ENCODE measurements at regions not wholly inside any gene's neighbourhood (a gene's known extent, or its start where the extent isn't known, plus 50 kb on each side); places are given as distances from the start of the nearest gene placed in this dataset.

DNA sequence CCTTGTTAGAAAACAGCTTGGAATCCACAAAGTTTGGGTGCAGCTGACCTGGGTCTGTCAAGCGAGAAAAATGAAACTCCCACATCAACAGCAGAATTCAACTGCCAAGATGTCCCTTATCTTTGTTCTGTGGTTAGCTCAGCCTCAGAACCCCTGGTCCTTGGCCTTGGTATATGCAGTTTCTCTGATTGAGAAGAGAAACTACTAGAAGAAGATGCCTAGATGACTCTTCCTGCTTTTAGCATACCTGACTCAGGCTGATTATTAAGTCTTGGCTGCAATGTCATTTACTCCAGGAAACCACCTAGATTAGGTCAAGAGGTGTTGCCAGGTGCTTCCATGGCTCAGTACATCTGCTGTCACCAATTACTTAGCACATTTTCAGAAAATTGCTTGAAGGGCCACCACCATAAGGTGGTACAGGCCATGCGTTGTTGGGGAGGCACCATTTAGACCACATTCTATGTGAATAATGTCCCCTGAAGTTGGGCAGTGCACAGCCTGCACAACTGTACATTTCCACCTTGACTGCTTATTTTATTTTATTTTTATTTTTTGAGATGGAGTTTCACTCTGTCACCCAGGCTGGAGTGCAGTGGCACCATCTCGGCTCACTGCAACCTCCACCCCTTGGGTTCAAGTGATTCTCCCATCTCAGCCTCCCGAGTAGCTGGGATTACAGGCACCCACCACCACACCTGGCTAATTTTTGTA, 59.4 kb upstream of the ZNF438 start:
- ChIA-PET CTCF (interaction anchor here (0.9 kb wide), 1 partner anchor 404 kb away, joined by 3 read pairs; no protein-coding TSS in a partner anchor), POLR2A (no interaction called here)
- Histone ChIP-seq H3K27me3 (ENCODE audit: control insufficient read depth, insufficient read depth, low read length) (no peaks in the 10 kb centered on the region), H3K36me3 (ENCODE audit: control insufficient read depth, insufficient read depth, low read length) (no peaks in the 10 kb centered on the region), H3K4me3 (ENCODE audit: low read depth, low read length) (no peak overlapping the region)
- DNase-seq (ENCODE audit: low read depth): no peak
- TF ChIP-seq, protein P1, sequence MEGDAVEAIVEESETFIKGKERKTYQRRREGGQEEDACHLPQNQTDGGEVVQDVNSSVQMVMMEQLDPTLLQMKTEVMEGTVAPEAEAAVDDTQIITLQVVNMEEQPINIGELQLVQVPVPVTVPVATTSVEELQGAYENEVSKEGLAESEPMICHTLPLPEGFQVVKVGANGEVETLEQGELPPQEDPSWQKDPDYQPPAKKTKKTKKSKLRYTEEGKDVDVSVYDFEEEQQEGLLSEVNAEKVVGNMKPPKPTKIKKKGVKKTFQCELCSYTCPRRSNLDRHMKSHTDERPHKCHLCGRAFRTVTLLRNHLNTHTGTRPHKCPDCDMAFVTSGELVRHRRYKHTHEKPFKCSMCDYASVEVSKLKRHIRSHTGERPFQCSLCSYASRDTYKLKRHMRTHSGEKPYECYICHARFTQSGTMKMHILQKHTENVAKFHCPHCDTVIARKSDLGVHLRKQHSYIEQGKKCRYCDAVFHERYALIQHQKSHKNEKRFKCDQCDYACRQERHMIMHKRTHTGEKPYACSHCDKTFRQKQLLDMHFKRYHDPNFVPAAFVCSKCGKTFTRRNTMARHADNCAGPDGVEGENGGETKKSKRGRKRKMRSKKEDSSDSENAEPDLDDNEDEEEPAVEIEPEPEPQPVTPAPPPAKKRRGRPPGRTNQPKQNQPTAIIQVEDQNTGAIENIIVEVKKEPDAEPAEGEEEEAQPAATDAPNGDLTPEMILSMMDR (IDR thresholded peaks at IDR 0.05; ENCODE audit: insufficient read depth, low read depth, low read length): no peak

DNA sequence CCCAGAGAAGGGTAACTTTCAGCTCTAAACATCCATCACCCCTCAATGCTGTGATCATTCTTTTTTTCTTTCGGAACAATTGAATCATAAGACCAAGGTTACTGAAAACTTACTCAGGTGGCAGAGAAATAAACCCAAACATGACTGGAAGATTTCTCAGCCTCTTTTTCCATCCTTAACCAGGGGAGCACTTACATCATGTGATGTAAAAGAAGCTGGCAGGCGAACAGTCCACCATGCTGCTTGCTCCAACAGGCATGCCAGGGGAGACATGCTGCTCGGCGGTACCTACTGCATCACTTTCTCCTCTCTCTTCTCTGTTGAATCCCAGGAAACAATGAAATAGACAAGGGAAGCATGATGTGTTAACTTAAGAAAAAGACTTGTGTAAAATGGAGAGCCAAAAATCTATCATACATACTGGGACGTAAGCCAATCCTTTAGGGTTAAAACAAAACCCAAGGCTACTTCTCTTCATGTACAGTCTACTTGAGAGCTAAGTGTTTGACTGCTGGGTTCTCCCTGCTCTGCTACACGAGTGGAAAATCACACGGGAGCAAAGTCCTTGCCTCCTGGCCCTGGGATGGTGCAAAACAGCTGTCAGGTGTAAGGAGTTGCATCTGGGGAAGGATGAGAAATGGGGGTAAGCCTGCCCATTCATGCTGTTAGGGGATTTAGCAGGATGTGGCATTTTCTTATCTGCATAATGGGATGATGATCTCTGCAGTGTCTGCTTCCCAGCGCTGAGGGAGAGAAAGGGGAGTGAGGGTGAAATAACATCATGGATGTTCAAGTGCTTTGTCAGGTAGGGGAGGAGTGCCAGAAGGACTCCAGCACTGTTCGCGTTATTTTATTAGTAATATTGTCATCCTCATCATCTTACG, 64.3 kb upstream of the ZNF438 start:
- H3K36me3 ChIP-seq (ENCODE audit: control insufficient read depth, insufficient read depth, low read length): no peaks in the 10 kb centered on the region
- CTCF ChIA-PET: interaction anchor here (0.5 kb wide), 1 partner anchor 8 kb away, joined by 3 read pairs; no protein-coding TSS in a partner anchor
- TF ChIP-seq, protein P1 (IDR thresholded peaks at IDR 0.05; ENCODE audit: insufficient read depth, low read depth, low read length): no peak
- no peak for DNase-seq (ENCODE audit: low read depth)
- H3K4me3 ChIP-seq (ENCODE audit: low read depth, low read length): no peak overlapping the region
- POLR2A ChIA-PET: interaction anchor here (0.5 kb wide), 1 partner anchor 747 kb away, joined by 4 read pairs; the partner anchor contains the start of gene MTPAP
- no peaks in the 10 kb centered on the region for H3K27me3 ChIP-seq (ENCODE audit: control insufficient read depth, insufficient read depth, low read length)

GRCh38 chr10:31098046-31098445, 66.4 kb upstream of the ZNF438 start:
- H3K4me3 ChIP-seq (ENCODE audit: low read depth, low read length): no peak overlapping the region
- H3K36me3 ChIP-seq (ENCODE audit: control insufficient read depth, insufficient read depth, low read length): no peaks in the 10 kb centered on the region
- DNase-seq (ENCODE audit: low read depth): no peak
- ChIA-PET POLR2A (no interaction called here), CTCF (interaction anchor here (1.1 to 1.4 kb wide), 2 partner anchors 18 to 146 kb away, joined by 3 to 5 read pairs; no protein-coding TSS in a partner anchor)
- H3K27me3 ChIP-seq (ENCODE audit: control insufficient read depth, insufficient read depth, low read length): no peaks in the 10 kb centered on the region
- TF ChIP-seq, protein P1 (IDR thresholded peaks at IDR 0.05; ENCODE audit: insufficient read depth, low read depth, low read length): no peak

GRCh38 chr10:31099094-31099493, 67.4 kb upstream of the ZNF438 start:
- no peak for DNase-seq (ENCODE audit: low read depth)
- CTCF ChIA-PET: no interaction called here
- POLR2A ChIA-PET: no interaction called here

More at GRCh38 chr10:31099094-31099493, 67.4 kb upstream of the ZNF438 start:
- Histone ChIP-seq H3K36me3 (ENCODE audit: control insufficient read depth, insufficient read depth, low read length) (no peaks in the 10 kb centered on the region), H3K4me3 (ENCODE audit: low read depth, low read length) (no peak overlapping the region), H3K27me3 (ENCODE audit: control insufficient read depth, insufficient read depth, low read length) (no peaks in the 10 kb centered on the region)
- TF ChIP-seq, protein P1 (IDR thresholded peaks at IDR 0.05; ENCODE audit: insufficient read depth, low read depth, low read length): no peak
